Panc1 (cell line): ENCODE measurements at regions not wholly inside any gene's neighbourhood (a gene's known extent, or its start where the extent isn't known, plus 50 kb on each side); places are given as distances from the start of the nearest gene placed in this dataset.

Source experiments
- ATAC-seq: fragments of 200-7000 bp; cut with Tn5 transposase; 2 replicates; pipeline ENCODE4 v1.9.1; 2020; ENCODE audit warnings: mild to moderate bottlenecking, moderate library complexity
- BruUV-seq: library from RNA; stranded (reverse); fragments of 400-500 nt; replicated peaks from 2 replicates; lab custom pipeline; 2021; lab: Mats Ljungman, UMichigan
- CTCF ChIA-PET: fragments of 300-600 bp; sonication (Branson Sonifier 250); formaldehyde crosslinking; loops from one replicate; lab custom pipeline; 2022; ENCODE audit warnings: antibody characterized with exemption; lab: Charles Lee
- POLR2A ChIA-PET: fragments of 300-600 bp; sonication (Branson Sonifier 250); formaldehyde crosslinking; loops from one replicate; lab custom pipeline; 2022; ENCODE audit warnings: antibody characterized with exemption; lab: Charles Lee
- DNase-seq: peaks from one replicate; pipeline ENCODE4 v3.0.0-alpha.2; 2010; ENCODE audit warnings: low read depth, low spot score
- H3K27ac ChIP-seq: 2 replicates; pipeline ENCODE4 v1.5.1; 2011; ENCODE audit warnings: mild to moderate bottlenecking, low read length, inconsistent platforms
- H3K27me3 ChIP-seq: fragments of 200-500 bp; sonication (Bioruptor generic); 2 replicates; pipeline ENCODE4 v1.6.0; 2014; ENCODE audit warnings: low read length, inconsistent platforms; ENCODE audit not compliant: control insufficient read depth, insufficient read depth
- H3K36me3 ChIP-seq: fragments of 200-500 bp; sonication (Bioruptor generic); 2 replicates; pipeline ENCODE4 v1.5.1; 2014; ENCODE audit warnings: inconsistent platforms, mild to moderate bottlenecking, low read length, moderate library complexity; ENCODE audit not compliant: control insufficient read depth, insufficient read depth
- H3K4me1 ChIP-seq: 2 replicates; pipeline ENCODE4 v1.5.1; 2011; ENCODE audit warnings: inconsistent platforms, mild to moderate bottlenecking, low read length, moderate library complexity; ENCODE audit not compliant: control insufficient read depth, insufficient read depth
- H3K4me3 ChIP-seq, 2 experiments: 2 replicates each; pipeline ENCODE4 v1.5.1; 2011 to 2012; ENCODE audit warnings: low read depth in 2 of 2, low read length in 2 of 2, mild to moderate bottlenecking in 2 of 2, inconsistent platforms in 1 of 2, moderate library complexity in 1 of 2
- H3K9me3 ChIP-seq: fragments of 200-500 bp; sonication (Bioruptor generic); 2 replicates; pipeline ENCODE4 v1.5.1; 2014; ENCODE audit warnings: low read depth, mild to moderate bottlenecking, inconsistent platforms, low read length, moderate library complexity; ENCODE audit not compliant: control insufficient read depth, insufficient read depth
- CTCF ChIP-seq: fragments of 450-650 bp; IDR thresholded peaks from 2 replicates; pipeline ENCODE4 v1.5.1; 2017; ENCODE audit warnings: mild to moderate bottlenecking
- POLR2AphosphoS5 ChIP-seq: IDR thresholded peaks from 2 replicates; pipeline ENCODE4 v1.6.1; 2012; ENCODE audit warnings: mild to moderate bottlenecking, low read depth, low read length, moderate library complexity
- REST ChIP-seq, 2 experiments: IDR thresholded peaks; 2 replicates each; pipeline ENCODE4 v1.6.1; 2011 to 2012; ENCODE audit warnings: low read depth in 2 of 2, control low read depth in 1 of 2, low read length in 1 of 2, mild to moderate bottlenecking in 1 of 2, moderate library complexity in 1 of 2; ENCODE audit not compliant: insufficient read depth in 1 of 2
- SIN3A ChIP-seq: IDR thresholded peaks from 2 replicates; pipeline ENCODE4 v1.6.1; 2012; ENCODE audit warnings: low read depth, mild to moderate bottlenecking, low read length, moderate library complexity, borderline replicate concordance; ENCODE audit not compliant: insufficient read depth
- TCF7L2 ChIP-seq: IDR thresholded peaks from 2 replicates; pipeline ENCODE4 v1.6.1; 2011; ENCODE audit warnings: mild to moderate bottlenecking, low read depth, low read length, inconsistent platforms
- in situ Hi-C: cut with HindIII; loops from 2 replicates; pipeline ENCODE4 v1.10.0; 2016; ENCODE audit warnings: low sequenced_read_pairs, low pct_unique_long_range_greater_than_20kb
- intact Hi-C: fragments of 100-400 bp; cut with micrococcal nuclease; formaldehyde crosslinking; loops from one replicate; pipeline ENCODE4 v1.10.0; 2022; ENCODE audit not compliant: unreplicated experiment

GRCh38 chr4:75289914-75290582 is 224.2 kb downstream of the RCHY1 start:
- TF ChIP-seq REST (IDR thresholded peaks at IDR 0.05; ENCODE audit: insufficient read depth in 1 of 2, low read depth in 2 of 2, low read length in 1 of 2) (no peak), CTCF (no peak), SIN3A (no peak), POLR2AphosphoS5 (no peak), TCF7L2 (no peak)
- CTCF ChIA-PET: no interaction called here
- POLR2A ChIA-PET: no interaction called here

GRCh38 chr4:75287738-75288517 is 226.3 kb downstream of the RCHY1 start:
- ChIA-PET CTCF (no interaction called here), POLR2A (no interaction called here)
- H3K4me1 ChIP-seq: no peaks in the 10 kb centered on the region
- DNase-seq (no peak), ATAC-seq (no peak)
- H3K4me3 ChIP-seq: no peak overlapping the region
- intact Hi-C loops (no loop called here), in situ Hi-C loops (no loop called here)
- no peaks in the 10 kb centered on the region for H3K36me3 ChIP-seq
- H3K27ac ChIP-seq: no peak overlapping the region
- BruUV-seq: no TSS peak
- no peaks in the 10 kb centered on the region for H3K27me3 ChIP-seq
- H3K9me3 ChIP-seq: no peaks in the 10 kb centered on the region
- TF ChIP-seq REST (IDR thresholded peaks at IDR 0.05; ENCODE audit: insufficient read depth in 1 of 2, low read depth in 2 of 2, low read length in 1 of 2) (no peak), POLR2AphosphoS5 (no peak), SIN3A (no peak), CTCF (no peak), TCF7L2 (no peak)

More at GRCh38 chr4:75289914-75290582, 224.2 kb downstream of the RCHY1 start:
- intact Hi-C loops (no loop called here), in situ Hi-C loops (no loop called here)
- DNase-seq (no peak), ATAC-seq (no peak)
- Histone ChIP-seq H3K4me1 (no peaks in the 10 kb centered on the region), H3K36me3 (no peaks in the 10 kb centered on the region), H3K27ac (no peak overlapping the region), H3K4me3 (no peak overlapping the region), H3K27me3 (no peaks in the 10 kb centered on the region), H3K9me3 (no peaks in the 10 kb centered on the region)
- BruUV-seq: no TSS peak
